ENCODE measurements at regions not wholly inside any gene's neighbourhood (a gene's known extent, or its start where the extent isn't known, plus 50 kb on each side); places are given as distances from the start of the nearest gene placed in this dataset.

DNA sequence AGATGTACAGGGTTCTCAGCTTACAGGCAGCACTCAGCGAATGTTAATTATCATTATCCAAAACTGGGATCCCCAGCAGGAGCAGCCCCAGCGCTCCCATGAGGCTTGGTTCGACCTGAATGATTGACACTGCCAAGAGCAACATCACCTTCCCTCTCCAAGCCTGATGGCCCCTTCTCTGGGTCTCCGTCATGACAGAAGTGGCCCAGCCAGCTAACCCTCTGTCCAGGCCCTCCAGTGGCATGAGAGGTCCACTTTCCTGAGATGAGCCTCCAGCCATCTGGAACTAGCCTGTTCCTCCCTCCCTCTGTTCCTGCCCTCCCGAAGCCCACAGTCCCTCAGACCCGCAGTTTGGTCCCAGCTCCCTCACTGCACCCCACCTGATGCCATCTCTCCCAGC, 97.0 kb upstream of the RAB6C start:
- DNase-seq = no peak

DNA sequence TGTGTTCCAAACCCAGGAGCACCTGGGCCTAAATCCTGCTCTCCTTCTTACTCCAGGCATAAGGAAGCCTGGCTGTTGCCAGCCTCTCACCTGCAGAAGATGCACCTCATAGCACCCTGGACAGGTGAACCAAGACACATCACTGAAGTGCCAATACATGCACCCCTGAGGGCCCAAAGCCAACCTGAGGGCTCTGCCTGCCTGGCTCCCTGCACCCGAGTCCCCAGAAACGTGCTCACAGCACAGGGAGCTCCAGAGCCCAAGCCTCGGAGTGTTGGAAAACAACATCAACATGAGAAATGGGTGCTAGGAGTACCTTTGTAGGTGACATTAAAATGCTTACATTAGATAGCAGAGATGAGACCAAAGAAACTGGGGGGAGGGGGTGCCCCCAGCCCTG, 96.3 kb upstream of the RAB6C start:
- no peak for DNase-seq

DNA sequence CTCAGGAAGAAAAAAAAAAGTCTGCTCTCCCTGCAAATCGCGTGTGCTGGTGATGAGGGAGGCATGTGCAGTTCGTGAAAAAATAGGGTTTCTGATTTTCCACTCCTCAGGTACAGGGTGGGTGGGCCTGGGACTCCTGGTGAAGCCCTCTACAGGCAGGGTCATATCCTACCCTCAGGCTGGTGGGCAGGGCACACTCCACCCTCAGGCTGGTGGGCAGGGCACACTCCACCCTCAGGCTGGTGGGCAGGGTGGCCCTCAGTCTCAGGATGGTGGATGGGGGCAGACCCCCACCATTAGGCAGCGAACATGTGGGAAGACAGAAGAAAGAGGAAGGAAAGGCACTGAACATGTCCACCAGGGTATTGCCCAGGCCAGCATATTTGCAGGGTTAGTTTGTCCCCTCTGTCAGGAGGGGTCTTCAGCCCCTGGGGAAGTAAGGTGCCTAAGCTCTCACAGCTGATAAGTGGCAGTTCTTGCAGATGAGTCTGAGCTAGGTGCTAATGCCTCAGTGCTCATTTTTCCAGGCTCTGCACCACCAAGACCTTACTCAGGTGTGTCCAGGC, 95.2 kb upstream of the RAB6C start:
- no peak for DNase-seq

DNA sequence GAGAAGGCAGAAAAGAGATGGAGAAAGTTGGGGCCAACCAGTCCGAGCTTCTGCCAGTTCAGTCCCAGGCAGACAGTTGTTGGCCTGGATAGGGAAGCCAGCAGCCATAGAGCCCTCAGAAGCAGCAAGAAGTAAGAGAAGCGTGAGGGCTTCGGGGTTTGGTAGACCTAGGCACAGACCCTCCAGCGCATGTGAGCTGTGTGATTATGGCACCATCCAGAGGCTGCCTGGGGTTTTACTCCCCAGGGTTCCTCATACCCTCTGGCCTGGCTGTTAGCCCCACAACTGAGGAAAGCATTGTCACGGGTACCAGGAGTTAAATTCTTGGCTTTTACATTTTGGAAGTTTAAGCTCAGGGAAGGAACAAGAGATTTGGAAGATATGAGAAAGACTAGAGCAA, 93.7 kb upstream of the RAB6C start:
- DNase-seq = no peak

DNA sequence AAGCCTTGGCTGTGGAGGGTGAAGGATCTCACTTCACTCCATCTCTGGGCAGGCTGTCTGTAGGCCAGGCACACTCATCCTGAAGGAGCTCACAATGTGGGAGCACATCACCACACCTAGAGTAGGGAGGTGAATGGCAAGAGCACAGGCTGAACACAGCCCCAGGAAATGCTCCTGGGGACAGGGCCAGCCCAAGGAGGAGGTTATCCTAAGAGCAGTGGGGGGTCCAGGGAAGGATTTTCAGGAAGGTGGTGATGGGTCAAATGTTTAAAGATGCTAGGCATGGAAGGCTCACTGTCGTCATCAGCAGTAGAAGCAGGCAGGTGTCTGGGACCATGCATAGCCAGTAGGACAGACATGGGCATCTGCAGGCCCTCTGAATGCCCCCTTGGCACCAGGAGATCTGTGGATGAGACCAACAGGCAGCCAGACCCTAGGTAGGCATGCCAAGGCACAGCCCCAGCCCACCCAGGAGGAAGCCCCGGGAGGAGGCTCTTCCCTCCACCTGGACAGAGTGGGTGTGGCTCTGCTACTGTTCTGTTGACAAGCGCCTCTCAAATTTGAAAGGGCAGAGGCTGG, 91.7 kb upstream of the RAB6C start:
- no peak for DNase-seq

DNA sequence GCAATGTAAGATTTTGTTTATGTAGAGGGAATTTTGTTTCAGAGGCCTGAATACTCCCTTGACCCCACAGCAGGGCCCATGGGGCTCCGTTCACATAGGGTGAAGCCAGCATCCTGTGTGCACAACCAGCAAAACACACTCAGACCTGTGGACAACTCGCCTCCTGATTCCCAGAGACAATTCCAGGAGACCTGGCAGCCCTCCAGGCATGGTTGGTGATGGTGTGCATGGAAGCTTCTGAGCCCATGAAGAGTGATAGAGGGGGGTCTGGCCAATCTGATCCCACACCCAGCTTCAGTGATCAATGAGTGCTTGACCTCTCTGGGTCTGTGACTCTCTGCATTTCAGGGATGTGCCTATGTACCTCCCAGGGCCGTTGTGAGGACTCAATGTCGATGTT, 91.0 kb upstream of the RAB6C start:
- no peak for DNase-seq

DNA sequence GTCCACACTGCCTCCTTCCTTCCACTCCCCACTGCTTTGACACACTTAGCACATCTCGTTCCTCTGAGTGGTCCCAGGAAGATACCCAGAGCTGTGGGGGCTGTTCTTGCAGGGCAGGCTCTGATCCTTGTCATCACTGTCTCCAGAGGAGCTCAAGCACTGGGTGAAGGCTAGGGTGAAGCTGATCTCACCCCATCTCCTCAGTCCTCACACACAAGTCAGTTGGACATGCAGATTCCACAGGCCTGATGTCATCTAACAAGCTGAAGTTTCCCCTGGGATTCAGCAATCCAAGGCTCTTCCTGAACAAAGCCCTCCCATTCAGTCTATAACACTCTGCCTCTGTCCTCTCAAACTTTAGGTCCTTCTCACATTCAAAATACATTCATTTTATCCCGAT, 90.6 kb upstream of the RAB6C start:
- DNase-seq = no peak

DNA sequence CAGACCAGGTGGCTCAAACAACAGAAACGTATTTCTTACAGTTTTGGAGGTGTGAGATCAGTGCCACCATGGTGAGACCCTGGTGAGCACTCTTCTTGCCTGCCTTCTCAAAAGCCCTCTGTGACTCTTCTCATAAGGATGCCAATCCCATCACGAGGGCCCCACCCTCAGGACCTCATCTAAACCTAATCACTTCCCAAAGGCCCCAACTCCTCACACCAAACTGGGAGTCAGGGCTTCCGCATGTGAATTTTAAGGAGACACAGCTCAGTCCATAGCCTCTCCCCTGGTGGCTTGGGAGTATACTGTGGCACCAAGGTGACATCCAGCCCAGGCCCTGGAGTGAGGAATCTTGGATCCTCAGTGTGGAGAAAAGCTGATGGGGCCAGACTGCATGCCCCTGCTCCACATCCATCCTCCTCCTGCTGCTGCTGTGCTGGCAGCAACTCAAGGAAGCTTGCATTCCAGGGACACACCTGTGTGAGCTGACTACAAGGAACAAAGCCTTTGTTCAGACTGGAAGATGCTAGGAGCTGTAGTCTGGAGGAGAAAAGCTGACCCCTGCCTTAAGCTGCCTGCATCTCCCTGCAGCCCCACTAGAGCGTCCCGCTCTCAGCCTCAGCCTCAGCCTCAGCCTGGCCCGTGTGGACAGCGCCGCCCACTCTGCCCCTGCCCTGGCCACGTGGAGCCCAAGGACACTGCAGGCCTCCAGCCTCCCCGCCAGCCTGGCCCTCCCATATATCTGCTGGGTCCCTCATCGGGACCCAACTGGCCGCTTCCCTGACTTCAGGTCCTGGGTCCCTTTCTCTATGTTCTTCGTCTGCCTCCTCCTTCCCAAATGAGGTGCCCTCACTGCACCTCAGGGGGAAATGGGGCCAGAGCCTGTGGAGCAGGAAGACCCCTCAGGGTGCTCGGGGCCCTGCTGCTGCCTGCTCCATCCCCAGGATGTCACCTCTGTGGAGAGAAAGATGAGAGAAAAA, 87.8 kb upstream of the RAB6C start:
- DNase-seq = no peak

DNA sequence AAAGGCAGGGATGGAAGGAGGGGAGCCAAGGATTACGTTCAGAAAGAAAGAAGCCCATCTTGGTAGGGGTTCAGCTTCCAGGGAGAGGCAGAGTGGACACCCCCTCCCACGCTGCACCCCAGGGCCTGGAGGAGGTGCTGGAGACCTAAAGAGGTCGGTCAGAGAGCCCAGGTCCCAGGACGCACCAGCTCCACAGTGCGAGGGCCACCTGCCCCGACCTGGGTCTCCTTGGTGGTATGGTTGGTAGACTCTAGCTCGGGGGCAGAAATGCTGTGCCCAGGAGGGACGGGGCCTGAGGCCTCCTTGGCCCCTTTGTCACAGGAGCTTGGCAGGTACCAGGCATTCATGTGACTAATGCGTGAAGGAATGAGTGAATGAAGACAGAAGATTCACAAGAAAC, 87.1 kb upstream of the RAB6C start:
- DNase-seq = no peak

DNA sequence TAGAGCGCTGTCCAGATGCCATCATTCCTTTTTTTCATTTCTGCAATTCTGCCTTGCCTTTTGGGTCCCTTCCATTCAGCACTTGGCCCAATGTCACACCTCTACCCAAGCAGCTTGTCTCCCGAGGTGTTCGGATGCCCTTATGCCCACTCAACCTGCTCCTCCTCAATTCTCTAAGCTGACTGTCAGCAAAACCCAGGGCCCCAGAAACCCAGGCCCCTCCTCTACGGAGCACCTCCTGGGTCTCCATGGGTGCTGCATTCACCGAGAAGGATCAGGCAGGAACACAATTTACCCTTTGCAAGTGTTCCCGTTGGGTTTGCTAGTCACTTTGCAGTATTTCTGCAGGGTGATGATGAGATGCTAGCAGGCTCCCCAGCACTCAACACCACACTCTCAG, 86.7 kb upstream of the RAB6C start:
- DNase-seq = no peak

DNA sequence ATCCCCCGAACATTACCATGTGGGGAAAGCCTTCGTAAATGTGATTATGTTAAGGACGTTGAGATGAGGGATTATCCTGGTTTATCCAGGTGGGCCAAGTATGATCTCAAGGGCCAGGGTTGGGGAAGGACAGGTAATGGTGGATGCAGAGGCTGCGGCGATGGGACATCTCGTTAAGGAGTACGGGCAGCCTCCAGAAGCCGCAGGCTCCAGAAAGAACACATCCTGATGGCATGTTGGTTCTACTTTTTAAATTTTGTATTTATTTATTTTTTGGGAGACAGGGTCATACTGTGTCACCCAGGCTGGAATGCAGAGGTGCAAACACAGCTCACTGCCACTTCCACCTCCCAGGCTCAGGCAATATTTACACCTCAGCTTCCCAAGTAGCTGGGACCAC, 86.2 kb upstream of the RAB6C start:
- DNase-seq = no peak

DNA sequence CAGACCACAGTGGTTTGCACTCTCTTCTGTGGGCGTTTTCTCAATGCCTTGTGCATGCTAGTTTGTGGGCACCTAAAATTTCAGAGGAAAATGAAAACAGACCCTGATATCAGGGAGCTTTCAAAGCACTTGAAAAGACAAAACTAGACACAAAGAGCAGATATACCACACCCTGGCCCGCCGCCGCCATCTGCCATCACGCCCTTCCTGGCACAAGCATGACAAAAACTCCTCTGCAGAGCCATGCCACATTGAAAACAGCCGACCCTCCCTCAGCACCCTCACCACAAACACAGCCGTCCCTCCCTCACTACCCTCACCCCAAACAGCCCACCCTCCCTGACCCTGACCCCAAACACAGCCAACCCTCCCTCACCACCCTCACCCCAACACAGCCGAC, 84.8 kb upstream of the RAB6C start:
- DNase-seq = no peak

DNA sequence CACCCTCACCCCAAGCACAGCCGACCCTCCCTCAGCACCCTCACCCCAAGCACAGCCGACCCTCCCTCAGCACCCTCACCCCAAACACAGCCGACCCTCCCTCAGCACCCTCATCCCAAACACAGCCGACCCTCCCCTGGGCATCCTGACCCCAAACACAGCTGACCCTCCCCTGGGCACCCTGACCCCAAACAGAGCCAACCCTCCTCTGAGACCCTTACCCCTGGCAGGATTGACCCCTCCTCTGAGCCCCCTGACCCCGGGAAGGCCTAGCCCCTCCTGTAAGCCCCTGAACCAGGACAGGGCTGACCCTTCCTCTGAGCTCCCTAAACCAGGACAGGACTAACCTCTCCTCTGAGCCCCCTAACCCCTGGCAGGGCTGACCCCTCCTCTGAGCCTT, 84.4 kb upstream of the RAB6C start:
- DNase-seq = no peak

DNA sequence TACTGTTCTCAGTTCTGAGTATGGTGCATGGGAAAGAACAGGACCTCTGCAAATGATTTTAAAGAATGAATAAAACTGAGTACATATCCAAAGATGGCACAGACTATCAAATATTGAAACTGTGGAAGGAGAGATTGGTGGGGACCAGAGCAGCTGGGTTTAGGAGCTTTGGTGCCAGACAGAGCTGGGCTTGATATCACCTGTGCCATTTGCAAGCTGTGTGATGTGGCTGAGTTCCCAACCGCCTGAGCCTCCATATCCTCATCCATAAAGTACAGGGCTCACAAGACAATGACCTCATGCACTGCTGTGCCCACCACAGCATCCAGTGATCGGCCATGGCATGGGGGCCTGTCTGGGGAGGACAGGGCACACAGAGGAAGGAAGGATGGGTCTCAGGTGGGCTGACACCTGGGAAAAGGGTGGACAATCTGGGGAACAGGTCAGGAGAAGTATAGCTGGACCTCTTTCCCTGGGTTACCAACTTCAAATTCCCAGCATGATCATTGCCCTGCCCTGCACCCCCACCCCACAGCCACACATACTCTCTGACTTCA, 83.9 kb upstream of the RAB6C start:
- DNase-seq = no peak

DNA sequence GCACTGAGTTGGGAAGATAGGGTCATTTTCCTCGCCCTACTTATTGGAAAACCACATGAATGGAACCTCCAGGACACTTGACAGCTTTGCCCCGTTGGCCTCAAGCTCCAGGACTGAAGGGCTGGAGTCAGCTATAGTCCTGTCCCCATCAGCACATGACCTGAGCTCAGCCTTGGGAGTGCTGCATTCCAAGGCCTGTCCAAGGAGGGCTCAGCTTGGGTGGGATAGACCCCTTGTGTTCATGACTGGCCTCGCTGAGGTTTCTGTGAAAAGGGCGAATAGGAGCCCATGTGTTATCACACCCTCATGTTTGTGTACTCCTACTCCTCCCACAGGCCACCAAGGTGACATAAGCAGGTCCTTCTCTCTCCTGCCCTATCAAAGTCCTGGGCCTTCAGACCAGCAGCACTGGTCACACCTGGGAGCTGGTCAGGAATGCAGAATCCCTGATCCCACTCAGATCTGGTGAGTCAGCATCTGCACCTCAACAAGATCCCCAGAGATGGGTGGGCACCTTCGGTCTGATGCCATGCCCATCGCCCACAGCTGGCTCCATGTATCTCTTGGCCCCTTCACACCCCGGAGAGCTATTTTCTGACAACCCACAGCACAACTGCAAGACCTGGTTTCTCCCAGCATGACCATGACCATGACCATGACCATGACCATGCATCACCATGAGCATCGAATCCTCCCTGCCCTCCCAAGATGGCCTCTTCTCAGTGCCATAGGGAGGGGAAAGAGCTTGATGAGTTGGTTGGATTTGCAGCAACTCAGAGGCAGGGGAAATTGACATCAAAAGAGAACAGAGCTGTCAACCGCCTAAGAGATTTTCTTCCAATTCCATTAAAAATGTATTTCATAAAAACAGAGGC, 83.0 kb upstream of the RAB6C start:
- no peak for DNase-seq

DNA sequence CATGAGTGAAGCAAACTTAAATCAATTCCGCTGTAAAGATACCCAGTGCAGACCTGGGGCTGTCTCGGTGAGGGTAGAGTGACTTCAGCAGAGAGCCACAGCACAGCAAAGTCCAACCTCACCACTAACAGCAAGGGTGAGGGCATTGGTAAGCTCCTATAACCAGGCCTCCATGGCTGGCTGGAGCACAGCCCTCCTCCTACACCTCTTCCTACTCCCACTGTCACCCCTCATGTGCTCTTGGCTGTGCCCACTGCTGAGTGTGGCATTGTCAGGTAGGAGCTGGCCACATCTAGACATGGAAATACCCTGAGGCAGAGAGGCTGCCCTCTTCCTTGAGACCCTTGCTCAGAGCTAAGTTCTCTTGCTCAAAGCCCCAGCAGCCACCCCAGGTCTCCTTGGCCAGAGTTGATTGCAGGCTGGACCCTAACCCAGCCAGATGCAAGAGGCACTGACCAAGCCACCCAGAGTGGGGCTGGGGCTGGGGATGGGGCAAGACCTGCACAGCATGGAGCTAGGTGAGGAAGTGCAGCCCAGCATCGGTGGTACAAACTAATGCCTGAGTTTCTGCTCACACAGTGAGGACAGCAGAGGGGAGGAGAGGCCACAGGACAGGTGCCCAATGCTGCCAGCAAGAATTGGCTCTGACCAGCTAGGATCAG, 77.6 kb upstream of the RAB6C start:
- no peak for DNase-seq

DNA sequence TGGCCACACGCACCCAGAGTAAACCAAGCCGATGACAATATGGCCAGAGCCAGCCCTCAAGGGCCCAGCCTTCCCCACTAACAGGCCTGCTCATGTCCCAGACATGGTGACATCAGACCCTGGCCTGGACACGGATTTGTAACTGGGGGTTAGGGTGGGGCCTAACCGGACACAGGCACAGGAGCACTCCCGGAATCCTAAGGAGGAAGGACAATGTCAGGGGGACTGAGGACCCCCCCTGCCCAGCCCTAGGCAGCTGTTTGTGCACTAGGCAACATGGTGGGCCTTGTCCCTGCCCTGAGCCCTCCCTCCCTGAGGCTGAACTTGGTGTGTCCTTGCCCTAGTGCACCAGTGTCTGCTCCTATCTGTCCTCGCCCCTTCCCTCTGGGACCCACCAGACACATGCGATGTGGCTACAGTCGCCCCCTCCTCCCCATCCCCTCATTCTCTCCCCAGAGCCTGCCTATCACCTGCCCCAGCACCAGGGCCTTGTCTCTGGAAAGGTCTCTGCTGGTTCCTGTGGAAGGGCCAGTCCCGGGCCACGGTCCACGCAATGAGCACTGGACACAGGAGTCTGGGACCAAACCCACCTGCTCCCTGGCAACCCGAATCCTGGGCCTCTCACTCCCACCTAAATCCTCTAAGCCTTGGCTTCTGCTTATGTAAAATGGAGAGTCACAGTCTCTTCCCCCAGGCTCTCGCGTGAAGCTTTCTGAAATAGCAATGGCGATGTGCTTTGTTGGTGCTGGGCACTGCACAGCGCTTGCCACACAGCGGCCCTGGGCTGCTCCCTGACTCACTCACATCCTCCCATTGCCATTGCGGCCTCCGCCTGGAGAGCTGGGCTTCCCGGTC, 76.5 kb upstream of the RAB6C start:
- DNase-seq = no peak

DNA sequence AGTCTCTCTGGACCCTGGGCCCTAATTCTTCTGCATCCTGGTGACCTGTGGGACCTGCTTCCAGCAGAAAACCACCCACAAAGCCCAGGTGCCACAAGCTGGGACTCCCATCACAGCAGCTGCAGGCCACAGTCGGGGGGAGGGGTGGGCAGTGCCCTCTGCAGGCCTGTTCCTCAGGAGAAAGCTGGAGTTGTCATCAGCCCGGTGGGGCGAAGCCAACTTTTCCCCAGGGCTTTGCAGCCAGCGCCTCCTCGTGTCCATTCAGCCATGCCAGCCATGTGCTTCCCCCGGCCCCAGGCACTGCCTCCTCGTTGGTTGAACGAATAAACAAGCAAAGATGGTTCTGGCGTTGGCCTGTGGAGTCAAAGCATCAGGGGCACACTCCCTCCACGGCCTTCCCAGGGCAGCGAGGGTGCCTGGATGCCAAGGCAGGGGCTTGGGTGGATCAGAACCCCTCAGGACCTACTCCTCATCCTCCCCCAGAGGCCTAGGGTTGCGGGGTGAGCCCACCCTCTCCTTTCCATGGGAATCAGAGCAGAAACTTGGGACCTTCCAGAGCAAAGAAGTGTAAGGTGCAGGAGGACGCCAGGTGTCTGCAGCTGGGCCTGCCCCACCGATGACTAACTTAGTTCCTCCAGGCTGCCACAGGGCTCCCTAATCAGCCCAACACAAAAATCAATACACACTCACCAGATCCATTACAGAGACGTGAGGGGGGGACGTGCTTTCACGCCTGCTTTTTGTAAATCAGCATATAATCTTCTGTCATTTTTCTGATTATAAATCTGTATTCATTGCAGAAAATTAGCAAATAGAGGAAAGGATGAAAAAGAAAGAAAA, 75.7 kb upstream of the RAB6C start:
- DNase-seq = no peak

DNA sequence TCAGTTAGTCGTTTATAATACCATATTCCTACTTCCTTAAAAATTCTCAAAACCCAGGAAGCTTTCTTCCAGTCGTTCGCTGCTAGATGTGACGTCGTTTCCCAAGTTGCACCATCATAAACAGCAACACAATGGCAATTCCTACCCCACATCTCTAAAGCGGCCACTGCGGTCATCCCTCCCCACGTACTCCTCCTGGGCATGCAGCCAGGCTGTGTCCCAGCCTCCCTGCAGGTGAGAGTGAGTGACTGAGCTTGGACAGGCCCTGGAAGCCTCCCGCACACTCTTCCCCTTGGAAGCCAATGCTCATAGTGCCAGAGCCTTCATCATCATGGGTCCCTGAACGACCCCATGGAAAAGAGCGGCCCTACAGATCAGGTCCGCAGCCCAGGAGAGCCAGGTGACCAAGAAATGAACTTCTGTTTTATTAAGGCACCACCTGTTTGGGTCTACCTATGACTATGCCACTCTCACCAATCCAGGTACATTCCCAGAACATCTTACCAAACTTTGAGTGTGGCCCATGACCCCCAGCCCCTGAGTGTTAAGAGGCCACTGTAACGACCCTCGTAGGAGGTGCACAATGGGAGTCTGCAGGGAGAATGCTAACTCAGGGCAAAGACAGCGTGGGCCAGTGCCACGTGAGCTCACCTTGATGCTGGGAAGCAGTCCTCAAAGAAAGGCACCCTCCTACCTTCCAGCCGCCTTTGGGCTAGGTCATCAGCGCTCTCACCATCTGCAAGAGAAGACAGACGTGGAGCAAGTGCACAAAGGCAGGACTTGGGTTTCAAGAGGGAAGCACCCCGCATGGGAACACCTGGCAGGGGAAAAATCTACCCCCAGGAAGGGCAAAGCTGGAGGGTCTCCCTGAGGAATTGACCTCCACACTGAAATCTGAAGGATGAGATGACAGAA, 74.7 kb upstream of the RAB6C start:
- DNase-seq = peak; percentile 62

Measured in DMS153 (cell line).